AG08396 (cell line): ENCODE measurements at regions not wholly inside any gene's neighbourhood (a gene's known extent, or its start where the extent isn't known, plus 50 kb on each side); places are given as distances from the start of the nearest gene placed in this dataset.
"Not testable (repeated sequence)": the region's sequence is repeated elsewhere in the genome, so short reads cannot be mapped to it uniquely, and the experiment has no call there.

ENCODE experiments used
- DNase-seq: peaks from one replicate; pipeline ENCODE4 v3.0.0; 2012; ENCODE audit warnings: low spot score, mixed read lengths

DNA sequence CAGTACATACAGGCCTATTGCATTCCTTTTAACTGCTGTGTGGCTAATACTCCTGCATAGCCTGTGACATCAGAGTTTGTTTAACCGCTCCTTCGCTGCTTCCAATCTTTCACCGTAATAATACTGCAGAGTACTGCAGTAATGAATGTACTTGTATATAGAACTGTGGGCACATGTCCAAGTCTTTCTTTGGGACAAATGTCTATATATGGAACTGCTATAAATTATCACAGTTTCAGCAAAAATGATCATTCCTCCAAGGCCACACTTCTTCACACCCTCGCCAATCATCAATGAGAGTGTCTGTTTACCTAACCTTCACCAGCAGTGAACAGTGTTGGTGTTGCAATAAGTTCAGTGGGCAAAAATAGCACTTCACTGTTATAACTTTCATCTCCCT is 230.4 kb downstream of the SP3 start:
- no peak for DNase-seq

GRCh38 chr2:173737954-173738575 is 227.1 kb downstream of the SP3 start:
- DNase-seq: not testable (repeated sequence)

GRCh38 chr2:173739006-173739405 is 226.2 kb downstream of the SP3 start:
- no peak for DNase-seq

- no peak for DNase-seq
Observed at GRCh38 chr2:173740639-173741038, 224.5 kb downstream of the SP3 start.

GRCh38 chr2:173741759-173742158 is 223.4 kb downstream of the SP3 start:
- no peak for DNase-seq

GRCh38 chr2:173747035-173747434 is 218.1 kb downstream of the SP3 start:
- DNase-seq: no peak

GRCh38 chr2:173749315-173749714 is 215.9 kb downstream of the SP3 start:
- DNase-seq: peak; percentile 12

DNA sequence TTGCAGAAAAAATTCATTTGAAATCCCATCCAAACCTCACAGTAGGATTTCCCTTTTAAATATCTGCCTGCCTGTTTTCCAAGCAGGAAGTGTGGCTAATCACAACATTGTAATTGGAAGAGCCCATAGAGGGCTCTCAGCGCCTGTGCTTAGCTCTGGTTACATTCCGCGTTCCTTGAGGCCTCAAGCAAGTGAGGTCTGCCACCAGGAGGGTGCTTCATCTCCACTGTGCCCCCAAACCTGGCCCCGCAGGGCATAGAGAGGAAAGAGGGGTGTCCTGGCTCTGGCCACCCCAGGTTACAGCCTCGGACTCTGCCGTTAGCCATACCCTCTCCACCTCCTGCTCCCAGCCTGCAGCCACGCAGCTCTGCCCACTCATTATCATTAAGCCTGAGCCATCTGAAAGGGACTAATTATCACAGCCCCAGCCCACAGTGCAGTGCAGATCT is 214.8 kb downstream of the SP3 start:
- DNase-seq: no peak

- no peak for DNase-seq
Observed at GRCh38 chr2:173750831-173751230, 214.3 kb downstream of the SP3 start.

GRCh38 chr2:173751245-173751975 is 213.8 kb downstream of the SP3 start:
- no peak for DNase-seq

- no peak for DNase-seq
Observed at GRCh38 chr2:173752152-173752551, 213.0 kb downstream of the SP3 start.

DNA sequence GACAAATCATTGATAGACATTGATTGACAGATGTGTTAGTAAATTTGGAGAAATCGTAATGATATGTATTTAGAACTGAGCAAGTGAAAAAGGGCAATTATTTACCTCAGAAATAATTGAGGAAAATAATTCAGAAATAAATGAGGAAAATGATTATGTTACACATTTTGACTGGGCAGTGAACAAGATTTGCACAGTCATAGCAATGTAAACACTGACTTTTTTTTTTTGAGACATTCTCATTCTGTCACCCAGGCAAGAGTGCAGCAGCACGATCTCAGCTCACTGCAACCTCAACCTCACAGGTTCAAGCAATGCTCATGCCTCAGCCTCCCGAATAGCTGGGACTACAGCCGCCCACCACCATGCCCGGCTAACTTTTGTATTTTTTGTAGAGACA is 211.7 kb downstream of the SP3 start:
- no peak for DNase-seq

- no peak for DNase-seq
Observed at GRCh38 chr2:173754165-173754564, 211.0 kb downstream of the SP3 start.

- no peak for DNase-seq
Observed at GRCh38 chr2:173754837-173755236, 210.3 kb downstream of the SP3 start.

- no peak for DNase-seq
Observed at GRCh38 chr2:173755798-173756197, 209.4 kb downstream of the SP3 start.

DNA sequence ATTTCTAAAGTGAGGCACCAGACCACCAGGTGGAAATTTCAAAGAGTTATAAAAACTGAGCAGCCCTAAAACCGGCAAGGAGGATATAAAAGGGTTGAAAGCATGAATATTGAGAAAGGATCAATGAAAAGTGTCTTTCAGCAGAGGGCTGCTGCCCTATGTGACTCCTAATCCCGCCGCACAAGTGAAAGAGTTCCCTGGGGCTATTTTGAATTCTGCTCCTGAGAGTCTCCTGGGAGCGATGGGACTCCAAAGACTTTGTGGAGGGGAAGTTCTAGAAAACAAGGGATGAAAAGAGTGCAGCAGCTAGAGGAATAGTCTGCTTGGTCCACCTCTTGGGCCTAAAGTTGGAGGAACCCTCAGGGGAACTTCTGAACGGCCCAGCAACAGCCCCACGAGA is 205.2 kb downstream of the SP3 start:
- DNase-seq: no peak

DNA sequence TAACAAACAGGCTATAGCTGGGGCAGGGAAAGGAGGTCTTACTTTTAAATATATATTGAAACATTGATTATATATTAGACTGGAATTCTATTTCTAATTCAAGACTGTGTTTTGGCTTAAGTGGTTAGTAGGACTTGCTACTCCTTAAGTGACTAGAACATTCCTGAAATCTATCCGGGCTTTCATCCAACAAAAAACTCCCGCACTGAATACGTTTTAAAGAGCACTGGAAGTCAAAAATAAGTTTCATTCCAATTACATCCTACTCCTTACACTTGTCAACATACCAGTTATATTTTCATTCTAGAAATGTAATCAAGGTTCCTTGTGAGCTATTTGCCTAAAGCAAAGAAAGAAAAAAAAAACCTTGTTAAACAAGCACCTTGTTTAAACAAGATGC is 204.6 kb downstream of the SP3 start:
- no peak for DNase-seq

DNA sequence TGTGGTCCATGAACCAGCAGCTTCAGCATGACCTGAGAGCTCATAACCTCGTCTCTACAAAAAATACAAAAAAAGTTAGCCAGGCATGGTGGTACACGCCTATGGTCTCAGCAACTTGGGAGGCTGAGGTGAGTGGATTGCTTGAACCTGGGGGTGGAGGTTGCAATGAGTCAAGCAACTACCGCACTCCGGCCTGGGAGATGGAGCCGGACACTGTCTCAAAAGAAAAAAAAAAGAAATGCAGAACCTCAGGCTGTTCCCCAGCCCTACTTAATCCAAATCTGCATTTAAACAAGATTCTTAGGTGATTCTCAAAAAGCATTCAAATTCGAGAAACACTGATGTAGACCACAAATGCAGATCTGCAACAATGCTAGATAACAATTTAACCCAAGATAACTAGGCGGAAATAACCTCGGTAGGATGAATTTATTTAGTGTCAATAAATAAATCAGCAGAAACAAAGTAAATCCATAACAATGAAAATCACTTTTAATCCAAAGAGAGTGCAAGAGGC is 203.5 kb downstream of the SP3 start:
- no peak for DNase-seq

DNA sequence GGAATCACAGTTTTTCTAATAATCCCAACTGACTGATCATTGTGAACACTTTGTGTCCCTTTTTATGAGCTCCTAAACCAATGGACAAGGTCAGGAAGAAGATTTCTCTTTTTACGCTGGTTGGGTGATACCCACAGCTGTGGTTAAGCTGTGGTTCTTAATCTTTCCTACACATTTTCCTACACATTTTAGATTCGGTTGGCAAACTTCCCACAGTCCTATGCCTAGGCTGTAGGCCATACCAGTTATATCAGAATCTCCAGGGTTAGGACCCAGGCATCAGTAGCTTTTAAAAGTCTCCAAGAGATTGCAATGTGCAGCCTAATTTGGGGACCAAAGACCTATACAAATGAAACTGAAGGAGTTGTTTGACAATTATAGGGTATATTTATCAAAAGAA is 203.0 kb downstream of the SP3 start:
- no peak for DNase-seq

DNA sequence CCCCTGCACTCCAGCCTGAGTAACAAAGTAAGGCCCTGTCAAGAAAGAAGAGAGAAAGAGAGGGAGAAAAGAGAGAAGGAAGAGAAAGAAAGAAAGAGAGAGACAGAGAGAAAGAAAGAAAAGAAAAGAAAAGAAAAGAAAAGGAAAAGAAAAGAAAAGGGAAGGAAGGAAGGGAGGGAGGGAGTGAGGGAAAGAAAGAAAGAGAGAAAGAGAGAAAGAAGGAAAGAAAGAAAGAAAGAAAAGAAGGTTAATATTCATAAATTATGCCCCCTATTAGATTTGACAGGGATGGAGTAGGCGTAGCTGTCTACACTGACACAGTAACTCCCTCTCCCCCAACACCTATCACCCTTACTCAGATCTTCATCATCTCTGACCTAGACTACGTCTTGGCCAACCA is 202.3 kb downstream of the SP3 start:
- DNase-seq: no peak

- DNase-seq: no peak
Observed at GRCh38 chr2:173763641-173764040, 201.5 kb downstream of the SP3 start.

- no peak for DNase-seq
Observed at GRCh38 chr2:173764094-173764493, 201.1 kb downstream of the SP3 start.

GRCh38 chr2:173766537-173767289 is 198.5 kb downstream of the SP3 start:
- no peak for DNase-seq
